HG02642 (cell line): ENCODE measurements at regions not wholly inside any gene's neighbourhood (a gene's known extent, or its start where the extent isn't known, plus 50 kb on each side); places are given as distances from the start of the nearest gene placed in this dataset.
A peak's percentile ranks its signal among the peaks of the same experiment; 100 is the strongest.
"Not testable (repeated sequence)": the region's sequence is repeated elsewhere in the genome, so short reads cannot be mapped to it uniquely, and the experiment has no call there.

Source experiments
- ATAC-seq: cut with Tn5 transposase; IDR thresholded peaks from one replicate; pipeline ENCODE4 v1.9.1; 2021; ENCODE audit warnings: mild to moderate bottlenecking; ENCODE audit not compliant: unreplicated experiment, poor library complexity

DNA sequence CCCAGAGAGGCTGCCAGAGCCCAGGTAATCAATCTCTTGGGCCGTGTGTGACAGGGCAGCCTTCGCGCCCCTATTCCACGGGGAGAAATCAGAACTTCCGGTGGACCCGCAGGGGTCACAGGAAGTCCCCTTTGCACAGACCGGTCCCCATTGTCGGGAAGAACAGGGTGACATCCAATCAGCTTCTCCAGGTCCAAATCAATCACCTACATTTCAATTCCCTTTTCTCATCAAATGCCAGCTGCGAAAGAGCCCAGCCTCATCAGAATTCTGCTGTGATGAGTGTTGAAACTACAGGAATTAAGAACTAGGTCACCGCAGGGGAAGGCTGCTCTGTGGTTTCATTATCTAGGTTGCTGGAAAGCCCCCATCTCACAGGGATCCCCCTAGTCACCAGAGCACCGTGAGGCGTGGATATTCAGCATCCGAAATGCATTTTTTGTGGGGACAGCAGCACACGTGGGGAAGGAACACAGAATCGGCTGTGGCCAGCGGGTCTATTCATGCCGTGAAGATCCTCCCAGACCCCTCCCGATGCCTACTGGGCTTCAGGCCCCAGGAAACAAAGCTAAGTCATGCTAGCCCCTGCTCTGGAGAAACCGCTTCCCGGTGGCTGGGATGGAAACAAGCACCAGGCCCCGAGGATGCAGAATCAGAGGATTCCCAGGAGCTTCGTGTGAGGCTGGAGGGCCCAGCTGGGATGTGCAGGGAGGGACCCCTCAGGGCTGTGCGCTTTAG, 193.7 kb upstream of the ID2 start:
- ATAC-seq: peak; percentile 84

DNA sequence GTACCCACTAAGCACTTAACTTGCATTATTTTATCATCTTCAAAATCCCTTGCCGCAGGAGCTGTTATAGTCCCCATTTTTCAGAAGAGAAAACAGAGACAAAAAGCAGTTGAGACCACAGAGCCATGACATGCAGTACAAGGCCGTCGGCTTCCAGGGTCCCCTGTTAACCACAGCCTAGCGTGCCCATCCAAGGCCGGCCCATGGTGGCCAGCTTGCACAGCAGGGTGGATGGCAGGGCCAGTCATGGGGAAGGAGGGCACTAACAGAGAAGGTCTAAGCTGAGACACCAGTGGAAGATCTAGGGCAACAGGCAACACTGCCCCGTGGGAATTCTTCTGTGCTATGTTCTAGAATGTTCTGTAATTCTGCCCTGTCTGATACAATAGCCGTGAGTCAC, 192.6 kb upstream of the ID2 start:
- no peak for ATAC-seq

GRCh38 chr2:8489751-8490150, 192.1 kb upstream of the ID2 start:
- no peak for ATAC-seq

DNA sequence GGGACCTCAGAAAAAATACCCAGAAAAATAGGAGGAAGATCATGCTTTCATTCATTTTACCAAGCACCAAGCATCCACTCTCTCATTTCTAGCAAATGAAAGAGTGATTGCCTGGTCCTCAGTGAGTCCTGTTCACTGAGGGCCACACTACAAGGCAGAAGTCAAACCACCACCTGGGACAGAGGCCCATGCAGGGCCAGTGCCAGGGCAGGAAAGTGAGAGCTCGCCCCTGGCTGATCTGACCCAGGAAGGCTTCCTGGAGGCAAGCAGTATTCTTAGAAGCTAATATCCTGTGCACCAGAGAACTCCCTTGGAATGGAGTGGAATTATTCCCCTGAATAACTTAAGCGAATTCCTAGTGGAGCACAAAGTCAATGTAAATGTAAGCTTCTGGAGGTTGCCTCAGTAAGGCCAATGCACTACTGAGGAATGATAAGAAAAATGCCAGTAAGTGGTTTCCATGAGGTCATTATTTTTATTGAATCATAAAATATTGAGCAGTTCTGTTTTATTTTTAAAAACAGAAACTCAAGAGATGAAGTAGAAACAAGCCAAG, 191.6 kb upstream of the ID2 start:
- no peak for ATAC-seq

DNA sequence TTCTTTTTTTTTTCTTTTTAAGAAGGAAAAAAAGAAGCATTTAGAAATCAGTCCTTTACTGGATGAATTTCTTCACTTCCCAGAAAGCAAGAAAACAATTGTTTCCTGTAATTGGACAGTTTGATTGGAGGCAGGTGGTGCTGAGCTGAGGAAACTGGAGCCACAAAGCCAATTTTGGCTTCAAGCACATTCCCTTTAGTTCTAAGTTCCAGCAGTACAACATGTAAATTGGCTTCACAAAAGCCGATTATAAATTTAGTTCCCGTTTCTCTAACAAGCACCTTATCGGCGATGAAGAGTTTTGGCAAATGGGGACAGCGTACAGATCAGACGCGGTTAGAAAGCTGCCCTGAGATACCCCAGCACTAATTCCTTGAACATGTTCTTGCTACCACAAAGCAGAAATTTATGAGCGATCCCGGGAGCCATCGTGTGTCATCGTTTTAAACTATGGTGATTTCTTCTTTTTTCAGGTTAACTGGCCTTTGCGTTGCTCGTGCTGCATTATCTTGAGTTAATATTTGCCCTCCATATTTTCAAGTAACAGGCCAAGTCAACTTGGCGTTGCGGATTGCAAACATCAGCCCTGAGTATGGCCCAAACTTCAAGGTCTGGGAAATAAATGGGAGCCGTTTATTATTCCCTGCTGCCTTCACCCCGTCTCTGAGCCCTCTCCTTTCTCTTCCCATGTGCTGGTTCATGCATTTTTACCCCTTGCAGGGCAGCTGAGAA, 190.4 kb upstream of the ID2 start:
- ATAC-seq: no peak

- ATAC-seq: no peak
Observed at GRCh38 chr2:8494151-8494550, 187.7 kb upstream of the ID2 start.

DNA sequence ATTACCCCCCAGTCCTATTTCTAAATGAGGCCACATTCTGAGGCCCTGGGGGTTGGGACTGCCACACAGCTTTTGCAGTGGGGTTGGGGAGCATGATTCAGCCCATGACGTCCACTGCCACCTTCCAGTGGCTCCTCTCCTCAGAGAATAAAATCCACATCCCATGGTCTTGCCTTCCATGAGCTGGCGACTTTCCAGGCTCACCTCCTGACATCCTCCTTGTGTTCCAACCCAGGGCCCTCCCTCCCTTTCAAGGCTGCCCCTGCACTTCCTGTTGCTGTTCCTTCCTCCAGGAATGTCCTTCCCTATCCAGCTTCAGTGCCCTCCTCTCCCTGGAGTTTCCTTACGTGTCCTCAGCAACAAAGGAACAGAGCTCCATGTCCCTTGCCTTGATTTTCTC, 187.3 kb upstream of the ID2 start:
- ATAC-seq: no peak

- ATAC-seq: no peak
Observed at GRCh38 chr2:8495189-8495989, 186.5 kb upstream of the ID2 start.

- ATAC-seq: no peak
Observed at GRCh38 chr2:8496079-8496478, 185.8 kb upstream of the ID2 start.

DNA sequence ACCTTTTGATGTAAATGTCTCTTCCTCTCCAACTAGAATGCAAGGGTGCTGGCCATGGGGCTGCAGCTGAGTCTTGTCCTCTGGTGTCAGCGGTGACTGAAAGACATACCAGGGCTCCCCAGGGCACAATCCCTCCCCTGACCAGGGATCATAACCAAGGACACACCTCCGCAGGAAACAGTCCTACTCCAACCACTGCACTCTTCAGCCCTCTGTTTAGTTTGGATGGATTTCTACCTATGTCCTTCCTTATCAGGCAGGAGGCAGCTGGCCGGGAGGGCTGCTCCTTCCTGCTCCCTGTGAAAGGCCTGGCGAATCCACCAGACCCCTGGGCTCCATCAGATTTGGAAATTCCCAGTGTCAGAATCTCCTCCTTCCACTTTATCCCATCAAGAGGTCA, 185.2 kb upstream of the ID2 start:
- no peak for ATAC-seq

DNA sequence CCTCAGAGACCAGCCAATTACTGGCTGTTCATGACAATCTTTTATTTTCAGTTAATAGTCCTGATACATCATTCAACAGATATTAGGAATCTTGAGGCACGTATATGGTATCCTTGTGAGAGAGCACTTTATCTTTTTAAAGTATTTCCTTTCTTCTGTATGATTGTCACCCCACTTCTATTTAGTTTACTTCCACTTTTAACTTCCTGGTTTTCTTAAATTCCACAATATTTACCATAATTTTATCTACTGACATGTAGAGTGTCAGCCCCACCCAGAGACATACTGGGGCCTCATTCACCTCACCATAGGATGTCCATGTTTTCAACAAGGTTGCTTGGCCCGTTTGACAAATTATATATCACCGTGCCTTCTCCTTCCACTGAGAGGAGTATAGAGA, 182.9 kb upstream of the ID2 start:
- ATAC-seq: no peak

- no peak for ATAC-seq
Observed at GRCh38 chr2:8500124-8501054, 181.5 kb upstream of the ID2 start.

- ATAC-seq: no peak
Observed at GRCh38 chr2:8501061-8501720, 180.7 kb upstream of the ID2 start.

GRCh38 chr2:8502316-8502715, 179.5 kb upstream of the ID2 start:
- no peak for ATAC-seq

GRCh38 chr2:8505311-8505920, 176.4 kb upstream of the ID2 start:
- ATAC-seq: no peak

GRCh38 chr2:8506746-8507145, 175.1 kb upstream of the ID2 start:
- no peak for ATAC-seq

DNA sequence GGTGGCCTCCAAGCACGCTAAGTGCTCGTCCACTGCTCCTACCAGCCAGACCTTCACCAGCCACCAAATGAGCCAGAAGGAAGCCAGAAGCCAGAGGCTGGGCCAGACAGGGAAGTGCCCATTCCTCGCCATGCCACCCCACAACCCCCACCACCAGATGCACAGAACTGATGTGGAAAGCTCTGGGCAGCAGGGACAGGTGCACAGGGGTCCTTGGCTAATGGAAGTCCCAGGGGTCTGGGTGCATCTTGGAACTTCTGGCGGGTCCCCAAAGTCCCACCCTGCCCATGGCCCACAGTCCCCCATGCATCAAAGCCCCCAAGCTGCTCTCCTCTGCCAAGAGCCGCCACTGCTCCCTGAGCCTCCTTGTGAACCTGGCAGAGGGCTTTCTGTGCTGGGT, 173.1 kb upstream of the ID2 start:
- no peak for ATAC-seq

GRCh38 chr2:8509621-8510020, 172.2 kb upstream of the ID2 start:
- no peak for ATAC-seq

GRCh38 chr2:8510055-8510454, 171.8 kb upstream of the ID2 start:
- ATAC-seq: not testable (repeated sequence)
